Naive thymus-derived CD8-positive, alpha-beta T cell (primary cell): ENCODE measurements at regions not wholly inside any gene's neighbourhood (a gene's known extent, or its start where the extent isn't known, plus 50 kb on each side); places are given as distances from the start of the nearest gene placed in this dataset.

Experiments
- ATAC-seq, 2 donors: fragments of 150-1000 bp; cut with Tn5 transposase in 1 of 2; sonication (Bioruptor Pico), chemical (Tn5 transposase) in 1 of 2; 1 replicate in 1 of 2; 2 replicates in 1 of 2; pipeline ENCODE4 v1.10.0; 2021; ENCODE audit warnings: mild to moderate bottlenecking in 2 of 2, moderate library complexity in 2 of 2
- POLR2A ChIA-PET: fragments of 350-600 bp; sonication (Branson Sonifier 250); formaldehyde crosslinking; loops from one replicate; lab custom pipeline; 2021; ENCODE audit warnings: antibody characterized with exemption; lab: Charles Lee
- DNase-seq, 10 donors: peaks; one replicate each; pipeline versions ENCODE4 v3.0.0 to v3.0.0-alpha.2; 2020 to 2022
- H3K27ac Mint-ChIP-seq, 10 donors: one replicate each; pipeline ENCODE4 v1.8.0; 2020 to 2022; ENCODE audit warnings: mild to moderate bottlenecking in 10 of 10, mixed read lengths in 10 of 10, moderate library complexity in 4 of 10, inconsistent platforms in 1 of 10
- H3K27me3 Mint-ChIP-seq, 5 donors: one replicate each; pipeline ENCODE4 v1.8.0; 2021 to 2022; ENCODE audit warnings: mixed read lengths in 5 of 5
- H3K36me3 Mint-ChIP-seq, 3 donors: one replicate each; pipeline ENCODE4 v1.8.0; 2020 to 2022; ENCODE audit warnings: mixed read lengths in 3 of 3, mild to moderate bottlenecking in 2 of 3, inconsistent platforms in 1 of 3
- H3K4me1 Mint-ChIP-seq, 4 donors: one replicate each; pipeline ENCODE4 v1.8.0; 2021 to 2022; ENCODE audit warnings: mixed read lengths in 4 of 4
- H3K4me3 Mint-ChIP-seq, 10 donors: one replicate each; pipeline ENCODE4 v1.8.0; 2020 to 2022; ENCODE audit warnings: mild to moderate bottlenecking in 10 of 10, mixed read lengths in 10 of 10, moderate library complexity in 6 of 10, inconsistent platforms in 1 of 10
- H3K9me3 Mint-ChIP-seq, 9 donors: one replicate each; pipeline ENCODE4 v1.8.0; 2020 to 2022; ENCODE audit warnings: mixed read lengths in 9 of 9, mild to moderate bottlenecking in 3 of 9, inconsistent platforms in 1 of 9, moderate library complexity in 1 of 9

DNA sequence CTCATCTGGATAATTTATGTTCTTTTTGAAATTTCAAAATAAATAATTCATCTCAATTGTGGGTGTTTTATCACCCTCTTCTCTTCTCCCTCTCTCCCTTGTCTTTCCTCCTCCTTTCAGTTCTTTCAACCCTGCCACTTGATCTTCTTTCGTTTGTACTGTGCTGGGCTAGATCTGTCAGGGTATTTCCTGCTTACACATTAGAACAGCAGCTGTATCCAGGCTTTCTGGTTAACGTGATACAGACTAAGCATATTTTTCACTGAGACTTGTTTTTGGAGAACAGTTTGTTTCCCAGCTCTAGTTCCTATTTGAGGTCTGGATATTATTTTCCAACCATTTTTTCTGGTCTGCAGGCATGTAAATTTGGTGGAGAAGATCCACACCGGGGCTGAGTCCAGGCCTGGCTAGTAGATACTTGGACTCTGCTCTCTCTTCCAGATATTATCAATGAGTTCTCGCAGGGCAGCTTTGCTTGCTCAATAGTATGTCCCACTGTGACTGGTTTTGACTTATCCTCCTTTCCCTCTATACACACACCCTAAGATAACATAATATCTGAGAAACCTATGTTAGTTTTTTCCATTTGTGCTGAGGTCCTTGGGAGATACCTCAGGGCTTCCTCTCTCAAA is 1310.7 kb upstream of the TENM3 start:
- Mint-ChIP-seq H3K27me3 (peaks cover 0 to 1% (median 0%) of the 10 kb centered on the region in 5 donors), H3K27ac (peak overlapping the region in 1 of 10 donors; percentile 61), H3K4me1 (no peaks in the 10 kb centered on the region), H3K36me3 (no peaks in the 10 kb centered on the region), H3K9me3 (peaks cover 0 to 10% (median 0%) of the 10 kb centered on the region in 9 donors), H3K4me3 (no peak overlapping the region)
- ATAC-seq, result no peak
- POLR2A ChIA-PET, result no interaction called here
- no peak for DNase-seq

DNA sequence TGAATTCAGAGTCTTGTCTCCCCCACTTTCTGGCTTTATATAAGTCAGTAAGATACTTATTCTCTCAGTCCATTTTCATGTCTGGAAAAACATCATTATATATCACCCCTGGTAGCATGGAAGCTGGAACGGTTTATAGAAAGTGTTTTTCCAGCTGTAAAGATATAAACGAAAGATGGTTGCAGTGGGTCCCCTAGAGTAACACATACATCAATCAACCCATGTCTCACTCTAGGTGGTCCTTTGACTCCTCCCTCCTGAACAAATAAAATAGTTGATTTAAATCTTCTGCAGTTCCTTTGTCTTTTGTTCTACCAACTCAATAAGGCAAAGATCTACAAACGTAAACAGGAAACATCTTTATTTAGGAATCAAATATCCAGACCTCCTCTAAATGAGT is 1306.1 kb upstream of the TENM3 start:
- DNase-seq, result no peak
- Mint-ChIP-seq H3K27me3 (peaks cover 0 to 1% (median 0%) of the 10 kb centered on the region in 5 donors), H3K4me1 (no peaks in the 10 kb centered on the region), H3K36me3 (no peaks in the 10 kb centered on the region), H3K9me3 (peaks cover 0 to 16% (median 1%) of the 10 kb centered on the region in 9 donors), H3K4me3 (no peak overlapping the region), H3K27ac (no peak overlapping the region)
- ATAC-seq, result no peak
- POLR2A ChIA-PET, result no interaction called here

DNA sequence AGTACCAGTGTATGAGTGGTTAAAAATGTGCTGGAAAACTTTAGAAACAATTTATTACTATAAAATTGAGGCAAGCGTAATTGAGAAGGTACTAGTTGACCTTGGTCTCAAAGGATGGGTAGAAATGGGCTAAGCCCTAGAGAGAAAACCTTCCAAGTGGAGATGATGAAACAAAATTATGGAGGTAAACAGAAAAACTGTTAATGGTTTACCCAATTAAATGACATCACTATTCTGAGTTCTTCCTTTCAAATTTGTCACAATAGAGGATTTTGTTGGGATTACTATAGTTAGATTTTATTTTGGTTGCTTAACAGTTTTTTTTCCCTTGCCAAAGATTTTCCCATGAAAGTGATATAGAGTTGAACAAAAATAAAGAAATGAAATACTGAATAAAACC is 1302.5 kb upstream of the TENM3 start:
- Mint-ChIP-seq H3K36me3 (no peaks in the 10 kb centered on the region), H3K27ac (no peak overlapping the region), H3K9me3 (peaks cover 0 to 9% (median 0%) of the 10 kb centered on the region in 9 donors), H3K27me3 (peaks cover 0 to 1% (median 0%) of the 10 kb centered on the region in 5 donors), H3K4me1 (no peaks in the 10 kb centered on the region), H3K4me3 (no peak overlapping the region)
- DNase-seq (no peak), ATAC-seq (no peak)
- POLR2A ChIA-PET, result no interaction called here

DNA sequence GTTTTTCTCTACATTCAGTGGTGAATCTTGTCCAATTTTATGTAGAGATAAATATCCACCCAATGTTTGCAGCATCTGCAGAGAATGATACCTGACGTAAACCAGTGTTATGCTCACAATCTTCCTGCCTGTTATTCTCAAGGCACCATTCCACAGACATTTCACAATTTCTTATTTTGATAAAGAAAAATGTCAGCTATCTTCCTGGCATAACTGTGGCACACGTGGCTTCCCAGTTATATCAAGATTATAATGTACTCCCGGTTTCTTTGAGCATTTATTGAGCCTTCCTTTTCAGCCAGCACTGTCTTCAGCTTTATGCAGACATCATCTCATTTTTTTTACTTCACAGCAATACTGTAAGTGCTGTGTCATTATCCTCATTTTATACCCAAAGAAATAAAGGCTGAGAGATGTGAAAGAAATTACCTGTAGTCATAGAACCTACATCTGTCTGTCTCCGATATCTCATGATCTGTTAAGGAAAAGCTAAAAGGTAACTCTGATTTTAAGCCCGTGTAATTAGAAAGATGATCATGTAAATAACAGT is 1300.8 kb upstream of the TENM3 start:
- Mint-ChIP-seq H3K4me3 (no peak overlapping the region), H3K27ac (no peak overlapping the region), H3K27me3 (no peaks in the 10 kb centered on the region), H3K9me3 (peaks cover 0 to 12% (median 0%) of the 10 kb centered on the region in 9 donors), H3K4me1 (no peaks in the 10 kb centered on the region), H3K36me3 (no peaks in the 10 kb centered on the region)
- ATAC-seq (no peak), DNase-seq (no peak)
- POLR2A ChIA-PET, result no interaction called here

DNA sequence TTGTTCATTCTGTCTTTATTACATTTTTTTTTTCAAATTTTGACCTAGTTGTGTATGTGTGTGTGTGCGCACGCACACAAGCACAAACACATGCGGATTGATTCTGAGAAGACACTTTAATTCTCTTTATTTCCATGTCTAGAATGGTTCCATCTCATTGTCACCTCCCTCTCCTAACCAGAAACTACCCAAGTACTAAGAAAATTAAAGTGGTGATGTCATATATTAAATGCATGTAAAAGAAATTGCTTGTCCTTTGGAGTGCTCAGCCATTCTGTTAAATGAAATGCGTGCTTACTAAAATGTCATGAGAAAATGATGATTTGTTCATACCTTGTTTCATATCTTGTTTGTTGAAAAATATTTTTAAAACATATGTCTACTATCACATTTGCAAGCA is 1297.0 kb upstream of the TENM3 start:
- H3K36me3 Mint-ChIP-seq, result no peaks in the 10 kb centered on the region
- H3K27me3 Mint-ChIP-seq, result no peaks in the 10 kb centered on the region

DNA sequence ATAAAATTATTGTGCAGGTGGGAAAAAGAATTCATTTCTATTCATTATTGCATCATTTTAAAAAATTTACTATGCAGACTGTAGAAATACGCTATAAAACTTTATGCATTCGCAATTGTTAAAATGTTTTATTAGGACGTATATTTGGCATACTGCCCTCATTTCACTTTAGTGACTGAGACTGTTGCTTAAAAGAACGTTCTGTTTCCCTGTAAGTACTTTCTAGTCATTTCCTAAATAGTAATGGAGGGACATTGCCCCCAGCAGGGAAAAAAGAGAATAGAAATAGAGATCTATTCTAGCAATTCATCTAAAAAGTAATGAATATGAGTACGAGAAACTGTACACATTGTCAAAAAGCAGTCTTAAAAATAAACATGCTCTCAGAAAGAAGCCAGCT is 1295.8 kb upstream of the TENM3 start:
- Mint-ChIP-seq H3K9me3 (peaks cover 0 to 6% (median 0%) of the 10 kb centered on the region in 9 donors), H3K4me3 (no peak overlapping the region), H3K27me3 (no peaks in the 10 kb centered on the region), H3K36me3 (no peaks in the 10 kb centered on the region), H3K4me1 (no peaks in the 10 kb centered on the region), H3K27ac (no peak overlapping the region)
- DNase-seq, result no peak
- ATAC-seq, result no peak
- POLR2A ChIA-PET, result no interaction called here

More for the DNA sequence above, 1297.0 kb upstream of the TENM3 start:
- no peak overlapping the region for H3K27ac Mint-ChIP-seq
- ATAC-seq (no peak), DNase-seq (no peak)
- H3K9me3 Mint-ChIP-seq, result peaks cover 0 to 6% (median 0%) of the 10 kb centered on the region in 9 donors
- H3K4me3 Mint-ChIP-seq, result no peak overlapping the region
- no peaks in the 10 kb centered on the region for H3K4me1 Mint-ChIP-seq
- POLR2A ChIA-PET, result no interaction called here

DNA sequence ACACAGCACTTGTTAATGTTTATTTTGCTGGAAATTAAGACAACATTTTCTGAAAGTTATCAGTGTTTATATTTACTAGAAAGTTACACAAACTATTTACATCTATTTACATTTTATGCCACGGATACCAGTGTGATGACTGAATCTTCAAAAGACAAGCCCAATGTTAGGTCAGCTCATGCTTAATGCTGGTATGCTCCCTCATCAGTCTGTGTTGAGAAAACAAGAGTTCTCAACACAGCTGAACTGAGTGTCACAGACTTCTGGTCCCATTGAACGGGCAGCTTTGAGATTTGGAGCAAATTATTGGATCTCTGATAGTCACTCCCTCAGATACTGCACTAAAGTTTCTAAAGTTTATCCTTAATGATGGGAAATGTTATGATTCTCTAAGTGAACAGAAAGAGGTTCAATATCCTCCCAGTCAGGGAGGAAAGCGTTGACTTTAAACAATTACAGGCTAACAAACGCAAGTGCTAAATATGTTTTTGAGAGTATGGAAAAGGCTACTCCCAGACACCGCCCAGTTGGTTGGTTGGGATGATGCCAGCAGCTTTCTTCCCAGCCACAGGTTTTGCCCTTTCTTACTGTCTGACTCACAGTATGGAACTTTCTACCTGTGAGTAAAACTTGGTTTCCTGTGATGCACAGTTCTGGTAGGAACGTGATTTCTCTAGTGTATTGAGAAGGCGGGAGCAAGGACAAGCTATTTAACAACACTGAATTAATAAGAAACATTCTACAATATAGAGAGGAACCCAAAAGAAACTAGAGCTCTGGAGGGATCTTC is 1293.6 kb upstream of the TENM3 start:
- H3K9me3 Mint-ChIP-seq, result peaks cover 0 to 6% (median 0%) of the 10 kb centered on the region in 9 donors
- no peaks in the 10 kb centered on the region for H3K36me3 Mint-ChIP-seq
- ATAC-seq (no peak), DNase-seq (no peak)
- H3K4me1 Mint-ChIP-seq, result no peaks in the 10 kb centered on the region
- POLR2A ChIA-PET, result no interaction called here
- H3K4me3 Mint-ChIP-seq, result no peak overlapping the region
- no peak overlapping the region for H3K27ac Mint-ChIP-seq
- no peaks in the 10 kb centered on the region for H3K27me3 Mint-ChIP-seq

DNA sequence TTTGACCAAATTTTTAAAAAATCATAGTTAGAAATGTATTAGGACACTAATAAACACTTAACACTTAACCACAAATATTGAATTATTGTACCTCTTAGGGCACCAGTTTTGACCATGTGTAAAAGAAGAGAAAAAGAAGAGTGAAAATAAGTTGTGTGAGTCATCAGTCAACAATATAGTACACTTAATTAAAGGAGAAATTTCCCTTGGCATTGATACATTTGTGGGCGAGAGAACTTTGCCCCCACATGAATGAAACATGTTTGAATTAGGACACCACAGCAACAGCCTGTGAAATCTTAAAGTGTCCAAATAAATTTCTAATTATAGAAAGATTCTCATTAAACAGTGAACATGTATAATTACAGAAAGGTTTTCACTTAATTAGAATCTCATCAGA is 1292.8 kb upstream of the TENM3 start:
- Mint-ChIP-seq H3K27ac (no peak overlapping the region), H3K9me3 (peaks cover 0 to 6% (median 0%) of the 10 kb centered on the region in 9 donors), H3K4me1 (no peaks in the 10 kb centered on the region), H3K36me3 (no peaks in the 10 kb centered on the region), H3K27me3 (no peaks in the 10 kb centered on the region), H3K4me3 (no peak overlapping the region)
- POLR2A ChIA-PET, result no interaction called here
- ATAC-seq (no peak), DNase-seq (no peak)

DNA sequence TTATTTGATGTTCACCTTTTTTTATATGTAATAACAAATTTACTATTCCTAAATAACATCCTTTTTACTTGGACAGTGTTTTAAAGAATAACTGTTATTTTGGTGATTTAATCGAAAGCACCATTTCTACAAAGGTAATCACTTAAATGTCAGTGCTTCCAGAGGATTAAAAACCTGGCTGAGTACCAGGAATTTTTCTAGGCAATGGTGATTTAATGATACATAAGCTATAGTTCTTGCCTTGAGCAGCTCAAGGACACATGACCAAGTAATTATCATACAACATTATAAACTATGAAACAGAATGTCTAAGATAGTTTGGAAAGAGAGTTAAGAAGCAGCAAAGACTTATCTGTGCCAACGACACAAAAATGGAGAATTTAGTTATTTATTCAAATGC is 1291.9 kb upstream of the TENM3 start:
- no peak overlapping the region for H3K4me3 Mint-ChIP-seq
- POLR2A ChIA-PET, result no interaction called here

DNA sequence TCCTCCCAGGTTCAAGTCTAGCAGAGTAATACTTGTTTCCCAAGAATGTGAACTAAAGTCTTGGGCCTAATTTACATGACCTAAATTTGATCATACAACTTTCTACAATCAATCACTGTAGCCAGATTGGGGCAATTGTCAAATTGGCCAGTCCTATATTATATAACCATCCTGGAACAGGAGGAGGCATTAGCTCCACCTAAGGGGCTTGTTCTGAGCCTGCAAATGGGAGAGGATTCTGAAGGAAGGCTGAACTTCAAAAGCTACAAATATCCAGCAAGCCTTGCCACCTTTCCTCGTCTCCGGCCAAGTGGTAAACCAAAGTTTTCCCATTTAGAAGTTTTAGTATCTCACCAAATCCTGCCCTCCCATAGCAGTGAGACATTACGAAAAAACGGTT is 1289.6 kb upstream of the TENM3 start:
- H3K4me1 Mint-ChIP-seq, result no peaks in the 10 kb centered on the region
- peaks cover 0 to 2% (median 0%) of the 10 kb centered on the region in 9 donors for H3K9me3 Mint-ChIP-seq
- ATAC-seq (no peak), DNase-seq (no peak)
- POLR2A ChIA-PET, result no interaction called here
- H3K4me3 Mint-ChIP-seq, result no peak overlapping the region
- no peaks in the 10 kb centered on the region for H3K27me3 Mint-ChIP-seq
- H3K27ac Mint-ChIP-seq, result no peak overlapping the region
- H3K36me3 Mint-ChIP-seq, result no peaks in the 10 kb centered on the region

More for the DNA sequence above, 1291.9 kb upstream of the TENM3 start:
- no peaks in the 10 kb centered on the region for H3K36me3 Mint-ChIP-seq
- no peak overlapping the region for H3K27ac Mint-ChIP-seq
- no peaks in the 10 kb centered on the region for H3K4me1 Mint-ChIP-seq
- DNase-seq (no peak), ATAC-seq (no peak)
- no peaks in the 10 kb centered on the region for H3K27me3 Mint-ChIP-seq
- H3K9me3 Mint-ChIP-seq, result peaks cover 0 to 2% (median 0%) of the 10 kb centered on the region in 9 donors

DNA sequence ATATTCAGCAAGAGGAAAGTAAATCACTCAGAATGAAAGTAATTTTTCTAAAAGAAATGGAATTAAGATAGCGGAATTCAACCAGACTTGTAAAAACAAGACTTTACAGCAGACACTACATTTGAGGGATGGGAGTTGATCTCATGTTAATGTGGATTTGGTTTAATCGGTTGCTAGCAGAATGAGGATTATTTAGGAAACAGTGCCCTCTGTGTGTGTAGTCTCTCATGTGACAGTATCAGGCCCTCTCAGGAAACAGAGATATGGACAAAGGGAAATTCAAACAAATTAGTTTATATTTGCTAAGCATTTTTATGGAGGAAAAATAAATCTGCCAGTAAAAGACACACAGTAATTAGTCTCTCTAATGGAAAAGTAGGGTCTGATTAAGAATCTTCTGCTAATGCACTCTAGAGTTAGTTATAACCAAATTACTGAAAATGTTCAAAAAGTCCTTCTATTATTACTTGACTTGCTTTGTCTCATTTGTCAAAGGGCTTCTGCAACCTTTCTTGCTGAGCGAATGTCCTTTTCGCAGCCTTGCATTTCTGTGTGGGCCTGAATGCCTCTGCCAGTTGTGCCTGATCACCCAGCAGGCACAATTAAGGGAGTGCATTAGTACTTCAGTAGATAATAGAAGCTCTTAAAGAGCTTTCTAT is 1282.3 kb upstream of the TENM3 start:
- Mint-ChIP-seq H3K27ac (no peak overlapping the region), H3K27me3 (no peaks in the 10 kb centered on the region), H3K4me3 (no peak overlapping the region), H3K36me3 (no peaks in the 10 kb centered on the region), H3K4me1 (no peaks in the 10 kb centered on the region), H3K9me3 (peaks cover 0 to 10% (median 0%) of the 10 kb centered on the region in 9 donors)
- DNase-seq, result no peak
- no peak for ATAC-seq
- POLR2A ChIA-PET, result no interaction called here

DNA sequence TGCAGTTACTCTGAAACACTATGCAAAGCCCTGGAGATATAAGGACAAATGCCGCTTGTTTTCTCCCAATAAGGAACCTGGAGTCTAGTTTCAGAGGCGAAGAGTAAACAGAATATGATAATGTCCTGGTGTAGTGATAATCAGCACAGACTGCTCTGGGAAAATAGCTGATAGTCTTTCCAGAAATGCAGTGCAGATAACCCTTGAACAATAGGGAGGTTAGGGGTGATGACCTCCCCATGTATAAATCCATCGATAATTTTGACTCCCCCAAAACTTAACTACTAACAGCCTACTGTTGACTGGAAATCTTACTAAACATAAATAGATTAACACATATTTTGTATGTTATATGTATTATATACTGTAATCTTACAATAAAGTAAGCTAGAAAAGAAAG is 1280.9 kb upstream of the TENM3 start:
- Mint-ChIP-seq H3K4me1 (no peaks in the 10 kb centered on the region), H3K27me3 (no peaks in the 10 kb centered on the region), H3K36me3 (no peaks in the 10 kb centered on the region), H3K4me3 (no peak overlapping the region), H3K9me3 (peaks cover 0 to 10% (median 0%) of the 10 kb centered on the region in 9 donors), H3K27ac (no peak overlapping the region)
- DNase-seq (no peak), ATAC-seq (no peak)
- POLR2A ChIA-PET, result no interaction called here

DNA sequence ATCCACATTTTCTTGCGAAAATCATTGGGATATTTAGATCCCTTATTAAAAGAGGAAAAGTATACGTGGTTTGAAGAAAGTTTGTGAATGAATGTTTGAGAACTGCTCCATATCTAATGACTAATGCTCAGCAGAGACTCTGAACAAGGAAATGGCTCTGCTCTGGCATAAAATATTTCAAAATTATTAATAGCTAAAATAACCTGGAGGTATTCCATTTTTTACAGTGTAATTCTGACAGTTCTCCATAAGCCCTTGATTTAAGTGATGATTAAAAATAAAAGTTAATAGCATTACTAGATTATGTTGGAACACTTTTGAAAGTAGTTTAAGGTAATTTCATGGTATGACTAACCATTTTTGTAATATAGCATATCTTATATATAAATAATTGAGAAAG is 1276.9 kb upstream of the TENM3 start:
- Mint-ChIP-seq H3K4me1 (no peaks in the 10 kb centered on the region), H3K4me3 (no peak overlapping the region), H3K36me3 (no peaks in the 10 kb centered on the region), H3K27me3 (no peaks in the 10 kb centered on the region), H3K27ac (no peak overlapping the region), H3K9me3 (peaks cover 0 to 10% (median 2%) of the 10 kb centered on the region in 9 donors)
- ATAC-seq (no peak), DNase-seq (no peak)
- POLR2A ChIA-PET, result no interaction called here
